ENCODE measurements at regions not wholly inside any gene's neighbourhood (a gene's known extent, or its start where the extent isn't known, plus 50 kb on each side); places are given as distances from the start of the nearest gene placed in this dataset.
A peak's percentile ranks its signal among the peaks of the same experiment; 100 is the strongest.

DNA sequence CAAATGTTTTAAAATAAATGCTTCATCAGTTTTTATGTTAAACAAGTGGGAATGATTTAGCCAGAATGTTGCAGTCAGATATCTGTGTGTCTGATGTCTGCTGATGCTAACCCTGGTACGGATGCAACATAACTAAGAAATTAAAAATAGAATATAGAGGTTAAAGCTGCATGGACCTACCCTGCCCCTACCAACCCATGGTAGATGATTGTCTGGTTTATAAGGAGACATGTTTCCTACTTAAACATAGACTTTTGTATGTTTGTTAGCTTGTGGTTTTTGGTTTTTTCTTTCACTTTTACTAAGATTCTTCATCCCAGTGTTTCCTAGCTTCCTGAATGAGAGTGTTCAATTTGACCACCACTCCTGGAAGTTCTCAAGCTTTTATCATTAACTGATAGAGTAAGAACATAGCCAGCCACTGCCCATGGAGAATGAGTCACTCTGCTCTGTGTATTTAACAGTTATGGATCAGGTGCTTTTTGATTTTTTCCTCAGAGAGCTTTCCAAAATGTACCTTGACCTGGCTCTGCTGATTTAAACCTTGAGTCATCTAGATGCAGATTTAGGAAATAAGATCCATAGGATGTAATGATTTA lies 70.7 kb upstream of the VEPH1 start:
- no peak for DNase-seq

DNA sequence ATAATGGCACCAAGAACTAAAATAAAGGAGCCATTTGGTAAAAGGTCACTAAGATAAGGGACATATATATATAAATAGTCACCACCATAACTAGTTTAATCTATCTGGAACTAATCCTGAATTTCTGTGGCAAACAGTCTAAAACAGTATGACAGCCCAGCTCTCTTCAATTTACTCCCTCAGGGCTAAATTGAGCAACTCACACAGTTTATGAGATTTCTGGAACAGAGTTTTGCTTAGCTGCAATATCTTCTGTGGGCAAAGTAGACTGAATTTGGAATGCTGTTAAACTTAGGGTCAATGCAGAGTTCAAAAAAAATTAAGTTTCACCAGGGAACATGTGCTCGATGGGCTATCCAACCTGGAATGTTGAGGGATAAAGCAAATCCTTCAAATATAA lies 70.1 kb upstream of the VEPH1 start:
- no peak for DNase-seq

DNA sequence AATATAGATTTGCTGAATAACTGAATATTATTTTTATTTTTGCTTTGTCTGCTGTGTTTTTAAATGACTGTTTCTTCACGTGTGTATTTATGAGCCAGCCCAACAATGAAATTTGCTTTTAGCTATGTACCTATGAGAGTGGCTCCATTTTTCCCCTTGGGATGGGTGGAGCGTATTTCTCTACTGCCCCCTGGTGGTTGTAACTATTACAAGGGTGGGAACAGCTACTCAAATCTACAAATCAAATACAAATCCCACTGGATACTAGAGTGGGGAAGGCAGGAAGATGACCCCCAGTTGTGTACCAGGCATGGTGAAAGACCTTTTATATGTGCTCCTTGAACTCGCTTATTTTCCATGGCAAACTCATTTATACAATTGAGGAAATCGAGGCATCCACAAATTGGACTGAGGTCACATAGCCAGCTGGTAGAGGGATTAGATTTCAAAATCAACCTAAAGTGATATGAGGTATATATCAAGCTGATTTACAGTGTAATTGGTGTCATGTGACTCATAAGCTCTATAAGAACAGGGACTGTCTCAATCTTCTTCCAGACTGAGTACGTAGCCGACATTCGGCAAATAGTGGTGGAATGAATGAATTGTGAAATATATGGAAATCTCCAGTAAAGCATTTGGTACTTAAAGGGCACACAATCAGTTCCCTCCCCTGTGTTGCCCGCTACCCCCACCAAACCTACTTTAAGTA lies 69.5 kb upstream of the VEPH1 start:
- DNase-seq: peak; percentile 37

DNA sequence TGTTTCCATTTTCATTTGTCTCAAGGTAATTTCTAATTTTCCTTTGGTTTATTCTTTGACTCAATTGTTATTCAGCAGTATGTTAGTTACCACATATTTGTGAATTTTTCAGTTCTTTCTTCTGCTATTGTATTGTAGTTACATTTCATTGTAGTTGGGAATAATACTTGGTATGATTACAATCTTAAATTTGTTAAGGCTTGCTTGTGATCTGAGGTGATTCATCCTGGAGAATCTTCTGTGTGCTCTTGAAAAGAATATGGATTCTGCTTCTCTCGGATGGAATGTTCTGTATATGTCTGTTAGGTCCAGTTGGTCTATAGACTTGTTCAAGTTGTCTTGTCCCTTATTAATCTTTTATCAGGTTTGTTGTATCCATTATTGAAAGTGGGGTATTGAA lies 63.4 kb upstream of the VEPH1 start:
- no peak for DNase-seq

DNA sequence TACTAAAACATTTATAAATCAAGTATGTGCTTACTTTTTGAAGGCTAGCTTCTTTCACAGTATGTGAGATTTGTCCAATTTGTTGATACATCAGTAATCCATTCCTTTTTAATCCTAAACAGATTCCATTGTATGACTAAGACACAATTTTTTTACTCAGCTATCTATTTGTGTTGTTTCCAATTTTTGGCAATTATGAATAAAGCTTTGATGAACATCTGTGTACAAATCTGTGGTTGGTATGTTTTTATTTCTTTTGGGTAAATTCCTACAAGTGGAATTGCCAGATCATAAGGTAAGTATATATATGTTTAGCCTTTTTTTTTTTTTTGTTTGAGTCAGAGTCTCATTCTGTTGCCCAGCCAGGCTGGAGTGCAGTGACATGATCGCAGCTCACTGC lies 56.2 kb upstream of the VEPH1 start:
- no peak for DNase-seq
